NT2/D1 (cell line): ENCODE measurements at regions not wholly inside any gene's neighbourhood (a gene's known extent, or its start where the extent isn't known, plus 50 kb on each side); places are given as distances from the start of the nearest gene placed in this dataset.

Experiments
- DNase-seq: peaks from one replicate; pipeline ENCODE4 v3.0.0-alpha.2; 2011; ENCODE audit warnings: low read depth, low spot score
- H3K27me3 ChIP-seq: 2 replicates; pipeline ENCODE4 v1.6.0; 2011; ENCODE audit warnings: mild to moderate bottlenecking; ENCODE audit not compliant: insufficient read length, insufficient read depth
- H3K36me3 ChIP-seq: 2 replicates; pipeline ENCODE4 v1.6.1; 2011; ENCODE audit warnings: mild to moderate bottlenecking, low read length, mixed read lengths; ENCODE audit not compliant: insufficient read depth, insufficient read length
- H3K4me1 ChIP-seq: 2 replicates; pipeline ENCODE4 v1.5.1; 2011; ENCODE audit not compliant: insufficient read depth, insufficient read length
- H3K4me3 ChIP-seq: 2 replicates; pipeline ENCODE4 v1.5.1; 2011; ENCODE audit warnings: low read depth; ENCODE audit not compliant: insufficient read length
- H3K9ac ChIP-seq: 2 replicates; pipeline ENCODE4 v1.6.0; 2011; ENCODE audit warnings: low read depth; ENCODE audit not compliant: insufficient read length
- H3K9me3 ChIP-seq: 2 replicates; pipeline ENCODE4 v1.5.1; 2011; ENCODE audit warnings: mild to moderate bottlenecking, low read length; ENCODE audit not compliant: insufficient read depth
- SUZ12 ChIP-seq: IDR thresholded peaks from 2 replicates; pipeline ENCODE4 v1.6.1; 2011; ENCODE audit not compliant: insufficient read length, insufficient read depth; ENCODE audit errors: extremely low read depth
- YY1 ChIP-seq: IDR thresholded peaks from 2 replicates; pipeline ENCODE4 v1.6.1; 2011; ENCODE audit not compliant: insufficient read length, insufficient read depth
- ZNF274 ChIP-seq: IDR thresholded peaks from 2 replicates; pipeline ENCODE4 v1.6.1; 2011; ENCODE audit warnings: mild to moderate bottlenecking, low read depth, low read length

- H3K27me3 ChIP-seq = no peaks in the 10 kb centered on the region
- H3K9me3 ChIP-seq = no peaks in the 10 kb centered on the region
- DNase-seq = no peak
- no peak overlapping the region for H3K4me3 ChIP-seq
- TF ChIP-seq YY1 = no peak
- TF ChIP-seq SUZ12 = no peak
- no peak for TF ChIP-seq ZNF274
- no peak overlapping the region for H3K9ac ChIP-seq
- H3K4me1 ChIP-seq = no peaks in the 10 kb centered on the region
- H3K36me3 ChIP-seq = no peaks in the 10 kb centered on the region
Observed at GRCh38 chr3:76161856-76162255, 376.5 kb upstream of the ZNF717 start.

- no peak overlapping the region for H3K4me3 ChIP-seq
- no peak for TF ChIP-seq ZNF274
- TF ChIP-seq SUZ12 = no peak
- no peak for TF ChIP-seq YY1
- no peaks in the 10 kb centered on the region for H3K4me1 ChIP-seq
- H3K9ac ChIP-seq = no peak overlapping the region
- no peak for DNase-seq
- no peaks in the 10 kb centered on the region for H3K9me3 ChIP-seq
- H3K27me3 ChIP-seq = no peaks in the 10 kb centered on the region
- H3K36me3 ChIP-seq = no peaks in the 10 kb centered on the region
Observed at GRCh38 chr3:76171647-76172046, 386.3 kb upstream of the ZNF717 start.

GRCh38 chr3:76177610-76178009, 392.3 kb upstream of the ZNF717 start:
- H3K4me3 ChIP-seq = no peak overlapping the region
- no peak for TF ChIP-seq SUZ12
- TF ChIP-seq YY1 = no peak

GRCh38 chr3:76178412-76178811, 393.1 kb upstream of the ZNF717 start:
- Histone ChIP-seq H3K9me3 (no peaks in the 10 kb centered on the region), H3K4me1 (no peaks in the 10 kb centered on the region), H3K4me3 (no peak overlapping the region), H3K27me3 (no peaks in the 10 kb centered on the region), H3K9ac (no peak overlapping the region), H3K36me3 (no peaks in the 10 kb centered on the region)
- TF ChIP-seq YY1 = no peak
- no peak for TF ChIP-seq ZNF274
- no peak for TF ChIP-seq SUZ12
- no peak for DNase-seq

More at GRCh38 chr3:76177610-76178009, 392.3 kb upstream of the ZNF717 start:
- H3K4me1 ChIP-seq = no peaks in the 10 kb centered on the region
- no peaks in the 10 kb centered on the region for H3K36me3 ChIP-seq
- no peaks in the 10 kb centered on the region for H3K27me3 ChIP-seq
- no peaks in the 10 kb centered on the region for H3K9me3 ChIP-seq
- no peak overlapping the region for H3K9ac ChIP-seq
- DNase-seq = no peak

- no peak overlapping the region for H3K9ac ChIP-seq
- DNase-seq = no peak
- H3K4me3 ChIP-seq = no peak overlapping the region
- H3K27me3 ChIP-seq = no peaks in the 10 kb centered on the region
- H3K9me3 ChIP-seq = no peaks in the 10 kb centered on the region
- H3K4me1 ChIP-seq = no peaks in the 10 kb centered on the region
- no peaks in the 10 kb centered on the region for H3K36me3 ChIP-seq
- TF ChIP-seq YY1 (no peak), ZNF274 (no peak), SUZ12 (no peak)
Observed at GRCh38 chr3:76181213-76181612, 395.9 kb upstream of the ZNF717 start.

GRCh38 chr3:76198086-76198485, 412.7 kb upstream of the ZNF717 start:
- peak; percentile 78 for DNase-seq
- no peaks in the 10 kb centered on the region for H3K36me3 ChIP-seq
- no peak overlapping the region for H3K9ac ChIP-seq
- no peak overlapping the region for H3K4me3 ChIP-seq
- H3K9me3 ChIP-seq = peaks cover 30% of the 10 kb centered on the region
- no peaks in the 10 kb centered on the region for H3K4me1 ChIP-seq
- TF ChIP-seq ZNF274 = no peak
- TF ChIP-seq SUZ12 = no peak
- no peak for TF ChIP-seq YY1
- no peaks in the 10 kb centered on the region for H3K27me3 ChIP-seq

GRCh38 chr3:76199382-76199781, 414.0 kb upstream of the ZNF717 start:
- no peak overlapping the region for H3K9ac ChIP-seq
- TF ChIP-seq ZNF274 (no peak), YY1 (no peak), SUZ12 (no peak)
- H3K9me3 ChIP-seq = peaks cover 37% of the 10 kb centered on the region
- H3K27me3 ChIP-seq = no peaks in the 10 kb centered on the region
- no peak overlapping the region for H3K4me3 ChIP-seq
- no peaks in the 10 kb centered on the region for H3K36me3 ChIP-seq
- no peaks in the 10 kb centered on the region for H3K4me1 ChIP-seq
- no peak for DNase-seq

- H3K4me3 ChIP-seq = no peak overlapping the region
- no peak for TF ChIP-seq SUZ12
- TF ChIP-seq YY1 = no peak
- no peaks in the 10 kb centered on the region for H3K27me3 ChIP-seq
- H3K9ac ChIP-seq = no peak overlapping the region
- H3K36me3 ChIP-seq = no peaks in the 10 kb centered on the region
- peaks cover 27% of the 10 kb centered on the region for H3K9me3 ChIP-seq
- H3K4me1 ChIP-seq = no peaks in the 10 kb centered on the region
- DNase-seq = no peak
Observed at GRCh38 chr3:76203578-76203977, 418.2 kb upstream of the ZNF717 start.
